H9 (cell line): ENCODE measurements at regions not wholly inside any gene's neighbourhood (a gene's known extent, or its start where the extent isn't known, plus 50 kb on each side); places are given as distances from the start of the nearest gene placed in this dataset.

Source experiments
- DNase-seq: peaks from one replicate; pipeline ENCODE4 v3.0.0-alpha.2; 2017
- H2AFZ ChIP-seq: one replicate; pipeline ENCODE4 v1.6.1; 2013; ENCODE audit warnings: mild to moderate bottlenecking, low read length, control low read depth, moderate library complexity
- H2AK5ac ChIP-seq: 2 replicates; pipeline ENCODE4 v1.6.1; 2013; ENCODE audit warnings: low read length, control low read depth, mixed read lengths; ENCODE audit not compliant: insufficient read length
- H2BK120ac ChIP-seq: one replicate; pipeline ENCODE4 v1.6.1; 2013; ENCODE audit warnings: low read depth, mild to moderate bottlenecking, low read length, control low read depth, inconsistent platforms; ENCODE audit not compliant: poor library complexity, severe bottlenecking
- H2BK12ac ChIP-seq: 2 replicates; pipeline ENCODE4 v1.6.1; 2013; ENCODE audit warnings: low read length, control low read depth, mixed read lengths, low read depth; ENCODE audit not compliant: insufficient read length
- H2BK15ac ChIP-seq: 2 replicates; pipeline ENCODE4 v1.6.1; 2013; ENCODE audit warnings: low read depth, low read length, control low read depth
- H2BK20ac ChIP-seq: one replicate; pipeline ENCODE4 v1.6.1; 2013; ENCODE audit warnings: low read depth, mild to moderate bottlenecking, low read length, control low read depth, inconsistent platforms; ENCODE audit not compliant: poor library complexity, severe bottlenecking
- H2BK5ac ChIP-seq: 2 replicates; pipeline ENCODE4 v1.6.1; 2013; ENCODE audit warnings: low read length, control low read depth, mixed read lengths; ENCODE audit not compliant: insufficient read length
- H3K14ac ChIP-seq: 2 replicates; pipeline ENCODE4 v1.6.1; 2013; ENCODE audit warnings: low read length, control low read depth; ENCODE audit not compliant: insufficient read depth
- H3K18ac ChIP-seq: 2 replicates; pipeline ENCODE4 v1.6.1; 2013; ENCODE audit warnings: low read depth, mild to moderate bottlenecking, mixed read lengths, low read length, control low read depth; ENCODE audit not compliant: insufficient read length
- H3K23ac ChIP-seq: 2 replicates; pipeline ENCODE4 v1.6.1; 2013; ENCODE audit warnings: low read length, control low read depth, mixed read lengths, low read depth; ENCODE audit not compliant: insufficient read length
- H3K23me2 ChIP-seq: 2 replicates; pipeline ENCODE4 v1.6.1; 2013; ENCODE audit warnings: low read depth, mild to moderate bottlenecking, mixed read lengths, low read length, control low read depth; ENCODE audit not compliant: insufficient read length, poor library complexity, severe bottlenecking
- H3K27ac ChIP-seq: 2 replicates; pipeline ENCODE4 v1.5.1; 2013; ENCODE audit warnings: low read length, control low read depth, mixed read lengths, low read depth; ENCODE audit not compliant: insufficient read length
- H3K27me3 ChIP-seq: 2 replicates; pipeline ENCODE4 v1.6.1; 2013; ENCODE audit warnings: low read length, control low read depth, inconsistent platforms; ENCODE audit not compliant: insufficient read depth
- H3K4ac ChIP-seq: 2 replicates; pipeline ENCODE4 v1.6.1; 2013; ENCODE audit warnings: low read depth, mild to moderate bottlenecking, control low read depth, inconsistent platforms, low read length, moderate library complexity
- H3K4me1 ChIP-seq: 2 replicates; pipeline ENCODE4 v1.6.1; 2013; ENCODE audit warnings: low read length, control low read depth, inconsistent platforms; ENCODE audit not compliant: insufficient read depth
- H3K4me2 ChIP-seq: 2 replicates; pipeline ENCODE4 v1.6.1; 2013; ENCODE audit warnings: low read length, control low read depth, mixed read lengths; ENCODE audit not compliant: insufficient read length, insufficient read depth
- H3K56ac ChIP-seq: 2 replicates; pipeline ENCODE4 v1.6.1; 2013; ENCODE audit warnings: low read depth, mild to moderate bottlenecking, mixed read lengths, low read length, control low read depth; ENCODE audit not compliant: insufficient read length
- H3K79me1 ChIP-seq: 2 replicates; pipeline ENCODE4 v1.6.1; 2013; ENCODE audit warnings: low read depth, mild to moderate bottlenecking, moderate library complexity, low read length, control low read depth, inconsistent platforms; ENCODE audit not compliant: insufficient read depth, poor library complexity, severe bottlenecking
- H3K79me2 ChIP-seq: 2 replicates; pipeline ENCODE4 v1.6.1; 2013; ENCODE audit warnings: low read length, control low read depth, inconsistent platforms; ENCODE audit not compliant: insufficient read depth
- H3K9ac ChIP-seq: 2 replicates; pipeline ENCODE4 v1.6.1; 2013; ENCODE audit warnings: low read length, control low read depth, mixed read lengths; ENCODE audit not compliant: insufficient read length; ENCODE audit errors: extremely low read depth
- H3K9me3 ChIP-seq: one replicate; pipeline ENCODE4 v1.6.1; 2013; ENCODE audit warnings: low read depth, low read length, inconsistent platforms; ENCODE audit not compliant: control insufficient read depth
- H3T11ph ChIP-seq: one replicate; pipeline ENCODE4 v1.6.1; 2013; ENCODE audit warnings: mild to moderate bottlenecking, low read length, control low read depth, inconsistent platforms
- H4K20me1 ChIP-seq: one replicate; pipeline ENCODE4 v1.6.1; 2013; ENCODE audit not compliant: control insufficient read depth, insufficient read length, insufficient read depth
- H4K5ac ChIP-seq: 2 replicates; pipeline ENCODE4 v1.6.1; 2013; ENCODE audit warnings: low read depth, mild to moderate bottlenecking, mixed read lengths, low read length, control low read depth; ENCODE audit not compliant: insufficient read length
- H4K8ac ChIP-seq: replicated peaks from 2 replicates; pipeline ENCODE4 v1.6.1; 2013; ENCODE audit warnings: low read length, control low read depth, mixed read lengths, low read depth; ENCODE audit not compliant: insufficient read length
- H4K91ac ChIP-seq: 2 replicates; pipeline ENCODE4 v1.6.1; 2013; ENCODE audit warnings: low read depth, mild to moderate bottlenecking, moderate library complexity, mixed read lengths, low read length, control low read depth; ENCODE audit not compliant: insufficient read length
- H3K27ac Mint-ChIP-seq, 3 experiments: 2 replicates in 2 of 3; 3 replicates in 1 of 3; pipeline ENCODE4 v1.8.0; 2020 to 2021; ENCODE audit warnings: mixed read lengths in 3 of 3, mild to moderate bottlenecking in 1 of 3, moderate library complexity in 1 of 3
- H3K27me3 Mint-ChIP-seq: 2 replicates; pipeline ENCODE4 v1.8.0; 2021; ENCODE audit warnings: low read depth, mild to moderate bottlenecking, moderate library complexity, mixed read lengths
- H3K36me3 Mint-ChIP-seq, 3 experiments: 2 replicates in 2 of 3; 3 replicates in 1 of 3; pipeline ENCODE4 v1.8.0; 2020 to 2021; ENCODE audit warnings: low read depth in 3 of 3, mixed read lengths in 3 of 3; ENCODE audit not compliant: insufficient read depth in 1 of 3
- H3K4me1 Mint-ChIP-seq, 2 experiments: 2 replicates each; pipeline ENCODE4 v1.8.0; 2020; ENCODE audit warnings: mixed read lengths in 2 of 2
- H3K4me3 Mint-ChIP-seq, 2 experiments: 2 replicates in 1 of 2; 3 replicates in 1 of 2; pipeline ENCODE4 v1.8.0; 2020 to 2021; ENCODE audit warnings: mild to moderate bottlenecking in 2 of 2, mixed read lengths in 2 of 2, moderate library complexity in 1 of 2
- H3K9me3 Mint-ChIP-seq, 2 experiments: 2 replicates in 1 of 2; 3 replicates in 1 of 2; pipeline ENCODE4 v1.8.0; 2020; ENCODE audit warnings: mild to moderate bottlenecking in 2 of 2, mixed read lengths in 2 of 2, moderate library complexity in 1 of 2
- CTCF ChIP-seq: fragments of 200-600 bp; sonication (generic); conservative IDR thresholded peaks from 3 replicates; pipeline ENCODE4 v1.8.0; 2021; ENCODE audit warnings: antibody characterized with exemption, mild to moderate bottlenecking
- WGBS: extraction: QIAGEN DNeasy Blood & Tissue Kit; methylation state at CpG from one replicate; pipeline ENCODE4 v1.1.7; 2013; ENCODE audit warnings: missing lambda C conversion rate, low lambda C conversion rate, mixed read lengths; ENCODE audit not compliant: insufficient read length; ENCODE audit errors: extremely low coverage; 5-methylcytosine and 5-hydroxymethylcytosine counted together

DNA sequence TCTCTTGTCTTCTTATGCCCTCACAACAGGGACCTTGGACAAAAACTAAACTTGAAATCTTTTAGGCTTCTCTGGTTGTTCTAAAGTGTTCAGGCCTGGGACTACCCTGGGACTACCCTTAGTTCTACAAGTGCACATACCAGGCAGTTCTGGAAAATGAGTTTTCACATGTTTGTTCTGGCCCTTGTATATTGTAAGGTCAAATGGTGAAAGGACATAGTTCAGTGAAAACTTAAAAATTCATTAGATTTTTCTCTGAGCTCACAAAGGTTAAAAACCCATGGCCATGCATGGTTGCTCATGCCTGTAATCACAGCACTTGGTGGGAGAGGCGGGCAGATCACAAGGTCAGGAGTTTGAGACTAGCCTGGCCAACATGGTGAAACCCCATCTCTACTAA, 875.5 kb upstream of the FAM98A start:
- no peak overlapping the region for H4K5ac ChIP-seq
- H3K4me2 ChIP-seq = no peak overlapping the region
- H3K9me3 ChIP-seq = no peaks in the 10 kb centered on the region
- no peak overlapping the region for H3T11ph ChIP-seq
- no peaks in the 10 kb centered on the region for H3K4me1 ChIP-seq
- H3K9ac ChIP-seq = no peak overlapping the region
- no peak overlapping the region for H4K91ac ChIP-seq
- Mint-ChIP-seq H3K4me1 (no peaks in the 10 kb centered on the region), H3K27ac (no peak overlapping the region), H3K9me3 (peaks cover 0 to 3% of the 10 kb centered on the region in 2 experiments; a peak in 4 of 5 replicates), H3K36me3 (peaks cover 0 to 2% (median 2%) of the 10 kb centered on the region in 3 experiments; a peak in 3 of 7 replicates), H3K27me3 (no peaks in the 10 kb centered on the region), H3K4me3 (no peak overlapping the region)
- WGBS = no CpG with 5 or more reads among the region's 1 CpG
- no peak overlapping the region for H2AFZ ChIP-seq
- TF ChIP-seq CTCF = no peak
- H3K18ac ChIP-seq = no peak overlapping the region
- no peaks in the 10 kb centered on the region for H3K27me3 ChIP-seq
- no peak for DNase-seq
- no peak overlapping the region for H4K8ac ChIP-seq
- H2BK15ac ChIP-seq = no peak overlapping the region
- no peak overlapping the region for H3K56ac ChIP-seq
- no peak overlapping the region for H3K4ac ChIP-seq
- H3K23ac ChIP-seq = no peak overlapping the region
- H3K23me2 ChIP-seq = no peaks in the 10 kb centered on the region
- no peak overlapping the region for H2BK12ac ChIP-seq
- no peaks in the 10 kb centered on the region for H3K79me1 ChIP-seq
- no peaks in the 10 kb centered on the region for H4K20me1 ChIP-seq
- H3K14ac ChIP-seq = no peak overlapping the region
- H2BK120ac ChIP-seq = no peak overlapping the region
- H2BK20ac ChIP-seq = no peak overlapping the region
- H2AK5ac ChIP-seq = no peak overlapping the region
- H3K79me2 ChIP-seq = no peaks in the 10 kb centered on the region
- H3K27ac ChIP-seq = no peak overlapping the region
- H2BK5ac ChIP-seq = no peak overlapping the region
